Epithelial cell of esophagus (primary cell): ENCODE measurements at regions not wholly inside any gene's neighbourhood (a gene's known extent, or its start where the extent isn't known, plus 50 kb on each side); places are given as distances from the start of the nearest gene placed in this dataset.

Experiments
- DNase-seq: peaks from one replicate; pipeline ENCODE4 v3.0.0; 2010; ENCODE audit warnings: low read depth
- H3K4me3 ChIP-seq: 2 replicates; pipeline ENCODE4 v1.5.1; 2011; ENCODE audit warnings: mild to moderate bottlenecking, low read length, control low read depth
- CTCF ChIP-seq: IDR thresholded peaks from 2 replicates; pipeline ENCODE4 v1.5.1; 2011; ENCODE audit warnings: low read depth, mild to moderate bottlenecking, low read length, control low read depth, inconsistent platforms; ENCODE audit not compliant: insufficient read depth; ENCODE audit errors: missing control alignments

GRCh38 chr2:226497146-226497909 is 302.3 kb downstream of the IRS1 start:
- TF ChIP-seq CTCF = no peak
- no peak overlapping the region for H3K4me3 ChIP-seq
- DNase-seq = no peak

GRCh38 chr2:226496273-226496550 is 303.4 kb downstream of the IRS1 start:
- H3K4me3 ChIP-seq = no peak overlapping the region
- TF ChIP-seq CTCF = no peak
- DNase-seq = no peak

GRCh38 chr2:226495466-226496272 is 304.0 kb downstream of the IRS1 start:
- DNase-seq = no peak
- no peak for TF ChIP-seq CTCF
- no peak overlapping the region for H3K4me3 ChIP-seq

- no peak for DNase-seq
- no peak for TF ChIP-seq CTCF
- H3K4me3 ChIP-seq = no peak overlapping the region
These were observed 308.5 kb downstream of the IRS1 start for GRCh38 chr2:226491112-226491511.

GRCh38 chr2:226489775-226490541 is 309.7 kb downstream of the IRS1 start:
- no peak for TF ChIP-seq CTCF
- H3K4me3 ChIP-seq = no peak overlapping the region
- peak; percentile 87 for DNase-seq

GRCh38 chr2:226488034-226488433 is 311.6 kb downstream of the IRS1 start:
- no peak for TF ChIP-seq CTCF
- no peak for DNase-seq
- H3K4me3 ChIP-seq = no peak overlapping the region
